ENCODE measurements at regions not wholly inside any gene's neighbourhood (a gene's known extent, or its start where the extent isn't known, plus 50 kb on each side); places are given as distances from the start of the nearest gene placed in this dataset.

- DNase-seq (ENCODE audit: low read depth): no peak
- no peak overlapping the region for H3K4me3 ChIP-seq (ENCODE audit: low read depth, low read length)
Measured at GRCh38 chr3:165283328-165283727, 87.1 kb upstream of the SLITRK3 start.

GRCh38 chr3:165279471-165279870 lies 83.3 kb upstream of the SLITRK3 start:
- no peak overlapping the region for H3K4me3 ChIP-seq (ENCODE audit: low read depth, low read length)
- DNase-seq (ENCODE audit: low read depth): no peak

GRCh38 chr3:165273411-165273810 lies 77.2 kb upstream of the SLITRK3 start:
- no peak for DNase-seq (ENCODE audit: low read depth)
- no peak overlapping the region for H3K4me3 ChIP-seq (ENCODE audit: low read depth, low read length)

GRCh38 chr3:165259541-165260193 lies 63.5 kb upstream of the SLITRK3 start:
- DNase-seq (ENCODE audit: low read depth): peak; percentile 0
- no peak overlapping the region for H3K4me3 ChIP-seq (ENCODE audit: low read depth, low read length)

- DNase-seq (ENCODE audit: low read depth): no peak
- no peak overlapping the region for H3K4me3 ChIP-seq (ENCODE audit: low read depth, low read length)
Measured at GRCh38 chr3:165256554-165257065, 60.4 kb upstream of the SLITRK3 start.

GRCh38 chr3:165254812-165255211 lies 58.6 kb upstream of the SLITRK3 start:
- DNase-seq (ENCODE audit: low read depth): peak; percentile 3
- H3K4me3 ChIP-seq (ENCODE audit: low read depth, low read length): no peak overlapping the region
